ENCODE measurements at regions not wholly inside any gene's neighbourhood (a gene's known extent, or its start where the extent isn't known, plus 50 kb on each side); places are given as distances from the start of the nearest gene placed in this dataset.

DNA sequence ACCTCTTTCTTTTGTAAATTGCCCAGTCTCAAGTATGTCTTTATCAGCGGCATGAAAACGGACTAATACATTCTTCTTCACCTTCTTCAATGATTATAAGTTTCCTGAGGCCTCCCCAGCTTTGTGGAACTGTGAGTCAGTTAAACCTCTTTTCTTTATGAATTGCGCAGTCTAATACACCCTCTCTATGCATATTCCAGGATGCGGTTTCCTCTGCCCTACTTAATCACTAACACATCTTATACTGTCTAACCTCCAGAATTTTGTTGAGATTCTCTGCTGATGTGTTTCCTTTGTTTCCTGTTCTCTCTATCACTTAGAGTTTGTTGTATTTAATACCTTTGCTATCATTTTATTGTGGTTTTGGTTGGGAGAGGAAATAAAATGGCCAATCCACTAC is 145.4 kb downstream of the AEBP2 start:
- H3K4me3 ChIP-seq (ENCODE audit: low read depth, low read length), result no peak overlapping the region
- TF ChIP-seq, protein P1, sequence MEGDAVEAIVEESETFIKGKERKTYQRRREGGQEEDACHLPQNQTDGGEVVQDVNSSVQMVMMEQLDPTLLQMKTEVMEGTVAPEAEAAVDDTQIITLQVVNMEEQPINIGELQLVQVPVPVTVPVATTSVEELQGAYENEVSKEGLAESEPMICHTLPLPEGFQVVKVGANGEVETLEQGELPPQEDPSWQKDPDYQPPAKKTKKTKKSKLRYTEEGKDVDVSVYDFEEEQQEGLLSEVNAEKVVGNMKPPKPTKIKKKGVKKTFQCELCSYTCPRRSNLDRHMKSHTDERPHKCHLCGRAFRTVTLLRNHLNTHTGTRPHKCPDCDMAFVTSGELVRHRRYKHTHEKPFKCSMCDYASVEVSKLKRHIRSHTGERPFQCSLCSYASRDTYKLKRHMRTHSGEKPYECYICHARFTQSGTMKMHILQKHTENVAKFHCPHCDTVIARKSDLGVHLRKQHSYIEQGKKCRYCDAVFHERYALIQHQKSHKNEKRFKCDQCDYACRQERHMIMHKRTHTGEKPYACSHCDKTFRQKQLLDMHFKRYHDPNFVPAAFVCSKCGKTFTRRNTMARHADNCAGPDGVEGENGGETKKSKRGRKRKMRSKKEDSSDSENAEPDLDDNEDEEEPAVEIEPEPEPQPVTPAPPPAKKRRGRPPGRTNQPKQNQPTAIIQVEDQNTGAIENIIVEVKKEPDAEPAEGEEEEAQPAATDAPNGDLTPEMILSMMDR (IDR thresholded peaks at IDR 0.05; ENCODE audit: insufficient read depth, low read depth, low read length), result no peak
- no peak for DNase-seq (ENCODE audit: low read depth)

GRCh38 chr12:19588951-19589350 is 149.7 kb downstream of the AEBP2 start:
- DNase-seq (ENCODE audit: low read depth), result no peak
- no peak overlapping the region for H3K4me3 ChIP-seq (ENCODE audit: low read depth, low read length)
- TF ChIP-seq, protein P1 (IDR thresholded peaks at IDR 0.05; ENCODE audit: insufficient read depth, low read depth, low read length), result no peak

DNA sequence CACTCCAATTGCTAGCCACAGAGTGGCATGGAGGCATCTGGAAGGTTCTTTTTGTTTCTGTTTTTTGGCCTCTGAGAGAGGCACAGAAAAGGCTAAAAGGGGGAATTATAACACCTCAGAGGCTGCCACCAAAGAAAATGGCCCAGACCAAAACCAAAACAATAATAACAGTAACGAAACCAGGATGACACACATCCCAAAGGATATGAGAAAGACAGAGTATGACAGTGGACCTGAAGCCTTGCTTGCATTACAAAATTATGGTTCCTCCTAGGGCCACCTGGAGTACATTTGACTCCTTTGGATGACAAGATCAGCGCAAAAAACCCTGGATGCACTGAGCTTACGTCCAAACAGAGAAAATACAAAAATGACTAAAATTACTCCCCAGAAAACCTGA is 152.7 kb downstream of the AEBP2 start:
- H3K4me3 ChIP-seq (ENCODE audit: low read depth, low read length), result no peak overlapping the region
- DNase-seq (ENCODE audit: low read depth), result no peak
- TF ChIP-seq, protein P1 (IDR thresholded peaks at IDR 0.05; ENCODE audit: insufficient read depth, low read depth, low read length), result no peak

- no peak for DNase-seq (ENCODE audit: low read depth)
- no peak overlapping the region for H3K4me3 ChIP-seq (ENCODE audit: low read depth, low read length)
- TF ChIP-seq, protein P1 (IDR thresholded peaks at IDR 0.05; ENCODE audit: insufficient read depth, low read depth, low read length), result no peak
These were observed 157.3 kb downstream of the AEBP2 start for GRCh38 chr12:19596434-19597166.

GRCh38 chr12:19597167-19598026 is 158.1 kb downstream of the AEBP2 start:
- no peak overlapping the region for H3K4me3 ChIP-seq (ENCODE audit: low read depth, low read length)
- no peak for DNase-seq (ENCODE audit: low read depth)
- TF ChIP-seq, protein P1 (IDR thresholded peaks at IDR 0.05; ENCODE audit: insufficient read depth, low read depth, low read length), result no peak

DNA sequence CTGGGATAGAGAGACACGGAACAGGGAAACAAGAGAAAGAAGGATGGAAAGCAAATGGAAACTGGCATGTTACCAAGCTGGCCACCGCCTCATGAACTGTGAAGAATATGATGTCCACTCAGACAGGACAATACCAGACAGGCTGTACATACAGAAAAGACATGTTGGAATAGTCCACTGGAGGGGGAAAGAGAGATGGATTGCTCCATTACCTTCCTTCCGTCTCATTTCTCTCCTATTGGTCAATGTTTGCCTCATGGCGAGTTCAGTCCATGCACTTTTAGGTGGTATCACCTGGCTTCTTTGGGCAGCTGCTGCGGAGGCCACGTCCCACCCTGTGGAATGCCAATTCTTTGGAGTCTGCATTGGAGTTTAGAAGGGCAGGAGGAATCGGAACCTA is 166.4 kb downstream of the AEBP2 start:
- H3K4me3 ChIP-seq (ENCODE audit: low read depth, low read length), result no peak overlapping the region
- TF ChIP-seq, protein P1 (IDR thresholded peaks at IDR 0.05; ENCODE audit: insufficient read depth, low read depth, low read length), result no peak
- no peak for DNase-seq (ENCODE audit: low read depth)

All from fibroblast of villous mesenchyme (primary cell).